Left renal cortex interstitium (tissue), 4 donors: ENCODE measurements at regions not wholly inside any gene's neighbourhood (a gene's known extent, or its start where the extent isn't known, plus 50 kb on each side); places are given as distances from the start of the nearest gene placed in this dataset.

Experiments
- DNase-seq, 4 donors: peaks; one replicate each; pipeline ENCODE4 v3.0.0-alpha.2; 2013; ENCODE audit warnings: low read depth in 4 of 4, low spot score in 2 of 4, missing footprints in 1 of 4

DNA sequence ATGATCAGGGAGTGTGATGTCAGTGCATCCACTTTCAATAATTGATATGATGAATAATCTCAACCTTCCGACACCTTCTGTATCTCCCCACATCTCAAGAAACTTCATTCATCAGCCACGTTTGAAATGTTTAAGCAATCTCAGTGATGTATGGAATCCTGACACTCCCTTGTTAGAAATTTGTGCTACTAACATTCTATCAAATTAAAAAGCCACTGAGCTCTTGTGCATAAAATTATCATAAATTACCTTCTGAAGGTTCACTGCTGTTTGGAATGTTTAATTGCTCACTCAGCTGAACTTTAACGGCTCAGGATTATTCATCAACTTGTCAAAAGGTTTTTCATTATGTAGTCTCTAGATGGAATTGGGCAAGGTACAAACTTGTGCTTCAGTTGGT lies 108.4 kb upstream of the DPH6 start:
- DNase-seq: no peak

DNA sequence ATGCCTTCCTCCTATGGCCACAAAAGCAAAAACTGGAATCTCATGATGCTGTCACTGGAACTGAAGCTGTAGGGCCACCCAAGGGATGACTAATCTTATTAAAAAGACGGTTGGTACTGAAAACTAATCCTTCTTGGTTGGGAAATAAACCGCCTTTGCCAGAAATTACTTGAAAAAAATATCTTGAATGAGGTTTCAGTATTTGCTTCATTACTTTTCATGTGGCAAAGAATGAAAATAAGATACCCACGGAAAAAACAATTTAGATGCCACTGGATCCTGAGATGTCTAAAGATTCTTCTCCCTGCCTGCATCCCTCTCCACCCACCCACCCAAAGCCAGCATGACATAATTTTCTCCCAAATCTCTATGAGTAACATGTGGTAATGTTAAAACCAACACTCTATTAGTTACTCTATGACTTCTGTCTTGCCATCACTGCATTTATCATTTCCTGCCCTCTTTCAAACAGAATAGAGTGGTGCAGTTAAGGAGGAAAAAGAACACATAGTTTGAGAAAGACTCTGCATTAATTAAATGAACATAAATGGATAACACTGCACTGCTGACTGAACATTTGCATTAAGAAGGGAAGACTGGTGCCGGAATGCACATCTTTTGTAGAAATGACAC lies 111.8 kb upstream of the DPH6 start:
- no peak for DNase-seq

DNA sequence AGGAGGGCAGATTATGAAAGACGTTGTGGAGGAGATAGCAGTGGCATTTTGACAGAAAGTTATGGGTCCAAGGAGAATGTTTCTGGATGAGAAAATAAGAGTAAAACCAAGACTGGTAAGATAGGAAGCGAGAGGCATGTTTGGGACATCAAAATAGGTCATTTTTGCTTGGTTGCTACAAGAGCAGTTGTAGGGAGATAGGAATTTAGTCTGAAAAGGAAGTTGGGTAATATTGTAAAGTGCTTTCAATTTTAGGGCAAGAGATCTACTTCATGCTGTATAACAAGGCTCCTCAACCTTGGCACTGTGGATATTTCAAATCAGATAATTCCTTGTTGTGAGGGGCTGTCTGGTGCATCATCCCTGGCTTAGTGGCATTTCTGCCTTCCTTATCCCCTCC lies 118.0 kb upstream of the DPH6 start:
- DNase-seq: no peak

DNA sequence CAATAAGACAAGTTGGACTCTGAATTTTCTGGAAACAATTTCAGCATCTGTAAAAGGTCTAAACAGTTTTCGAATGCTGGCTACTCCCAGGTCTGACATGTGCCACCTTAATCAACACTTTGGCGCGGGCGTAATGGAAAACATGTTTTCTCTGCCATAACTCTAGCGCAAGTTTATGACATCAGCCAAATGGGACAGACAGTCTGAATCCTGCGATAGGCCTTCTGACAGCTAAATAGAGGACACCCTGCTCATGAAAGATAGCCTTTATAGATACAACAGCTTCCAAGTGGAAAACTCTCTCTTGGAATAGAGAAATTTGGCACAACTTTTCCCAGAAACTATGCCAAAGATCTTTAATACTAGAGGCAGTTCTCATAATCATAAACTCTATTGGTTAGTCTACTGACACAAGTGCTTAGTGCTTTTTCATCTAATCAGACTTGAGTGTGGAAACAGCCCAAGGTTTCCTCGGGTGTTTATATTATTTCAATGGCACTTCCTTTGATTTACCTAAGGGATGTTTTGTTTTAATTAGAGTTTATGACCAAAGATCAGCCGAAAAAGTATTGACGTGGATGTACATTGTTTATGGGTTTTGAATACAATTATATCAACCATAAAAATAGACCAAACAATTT lies 120.1 kb upstream of the DPH6 start:
- no peak for DNase-seq

DNA sequence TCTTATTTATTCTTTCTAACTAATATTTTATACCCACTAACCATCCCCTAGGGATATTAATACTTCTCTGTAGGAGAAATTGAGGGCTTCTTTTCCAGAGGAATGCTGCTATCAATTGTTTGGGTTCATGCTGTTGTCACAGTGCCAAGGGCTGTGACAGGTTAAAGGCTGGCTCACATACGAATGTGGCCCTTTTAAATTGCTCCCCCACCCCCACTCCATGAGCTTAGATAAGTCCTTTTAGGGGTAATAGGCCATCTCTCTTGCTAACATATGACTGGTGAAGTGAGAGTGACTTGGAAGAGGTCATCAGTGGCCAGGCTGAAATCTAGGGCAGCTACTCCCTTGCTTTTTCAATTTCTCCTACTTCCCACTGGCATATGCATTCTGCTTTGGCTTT lies 121.9 kb upstream of the DPH6 start:
- no peak for DNase-seq

DNA sequence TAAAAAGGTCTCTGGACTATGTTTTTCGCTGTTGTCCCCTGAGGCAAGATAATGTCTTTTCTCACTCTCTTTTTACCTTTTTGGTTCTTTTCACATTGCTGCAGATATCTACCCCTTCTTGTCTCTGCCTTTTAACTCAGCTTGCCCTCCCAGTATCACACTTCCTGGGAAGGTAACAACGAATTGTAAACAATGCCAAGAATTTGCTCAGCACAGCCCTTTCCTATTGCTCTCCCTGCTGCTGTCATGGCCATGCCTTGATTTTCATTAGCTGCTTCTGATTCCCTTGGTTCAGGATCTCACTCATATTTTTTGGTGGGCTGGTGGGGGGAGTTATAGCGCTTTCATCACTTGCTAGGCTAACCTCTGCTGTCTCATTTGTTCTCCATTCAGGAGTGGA lies 123.1 kb upstream of the DPH6 start:
- DNase-seq: no peak

DNA sequence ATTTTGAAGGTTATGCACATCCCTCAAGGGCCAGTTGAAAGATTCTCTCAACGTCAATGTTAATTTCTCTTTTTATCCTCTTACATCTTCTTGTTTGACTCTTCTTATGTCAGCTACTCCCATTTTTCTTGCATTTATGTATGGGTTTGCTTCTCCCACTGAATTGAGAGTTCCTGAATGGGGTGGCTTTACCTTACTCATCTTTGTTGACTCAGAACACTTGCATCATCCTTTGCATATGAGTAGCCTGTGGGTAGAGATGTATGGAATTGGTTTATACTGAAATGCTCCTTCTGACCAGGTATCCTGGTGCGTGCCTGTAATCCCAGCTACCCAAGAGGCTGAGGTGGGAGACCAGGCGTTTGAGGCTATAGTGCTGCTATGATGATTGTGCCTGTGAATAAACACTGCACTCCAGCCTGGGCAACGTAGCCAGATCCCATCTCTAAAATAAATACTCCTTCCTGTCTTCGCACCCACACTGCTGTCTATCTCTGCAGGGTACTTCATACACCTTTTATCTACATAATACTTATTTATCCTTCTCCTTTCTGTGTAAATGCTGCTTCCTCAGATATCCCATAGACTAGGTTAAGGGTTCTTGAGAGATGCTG lies 123.6 kb upstream of the DPH6 start:
- no peak for DNase-seq

DNA sequence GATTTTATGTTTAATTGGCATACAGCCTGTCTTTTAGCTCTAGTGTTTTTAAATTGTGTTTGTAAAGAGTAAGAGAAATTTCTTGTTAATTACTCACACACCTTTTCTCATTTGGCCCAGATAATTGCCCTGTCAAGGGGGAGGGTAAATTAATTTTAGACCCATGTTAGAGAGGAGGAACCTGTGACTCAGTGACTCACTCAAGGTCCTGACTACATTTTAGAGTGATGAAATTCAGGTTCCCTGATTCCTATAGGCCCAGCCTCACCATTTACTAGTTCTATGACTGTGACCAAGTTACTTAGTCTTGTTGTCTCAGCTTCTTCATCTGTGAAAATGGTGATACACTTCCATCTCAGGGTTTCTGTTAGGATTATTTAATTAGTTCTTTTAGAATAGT lies 125.2 kb upstream of the DPH6 start:
- no peak for DNase-seq

DNA sequence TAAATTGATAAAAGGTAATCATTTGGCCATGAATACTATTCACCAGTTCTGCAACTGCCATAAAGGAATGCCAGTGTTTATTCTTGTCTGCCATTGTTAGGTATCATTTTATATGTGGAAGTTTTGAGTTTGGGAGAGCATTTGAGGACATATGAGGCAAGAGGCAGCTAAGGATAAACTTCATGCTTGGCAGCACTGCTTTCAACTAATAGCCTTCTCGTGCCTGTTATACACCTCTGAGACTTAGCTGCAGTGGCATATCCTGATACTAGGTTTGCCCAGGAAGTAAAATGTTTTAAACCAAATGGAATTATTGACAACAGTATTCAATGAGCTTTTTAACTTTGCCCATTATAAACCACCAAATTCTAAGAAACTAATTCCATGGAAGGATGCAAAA lies 126.0 kb upstream of the DPH6 start:
- DNase-seq: no peak

DNA sequence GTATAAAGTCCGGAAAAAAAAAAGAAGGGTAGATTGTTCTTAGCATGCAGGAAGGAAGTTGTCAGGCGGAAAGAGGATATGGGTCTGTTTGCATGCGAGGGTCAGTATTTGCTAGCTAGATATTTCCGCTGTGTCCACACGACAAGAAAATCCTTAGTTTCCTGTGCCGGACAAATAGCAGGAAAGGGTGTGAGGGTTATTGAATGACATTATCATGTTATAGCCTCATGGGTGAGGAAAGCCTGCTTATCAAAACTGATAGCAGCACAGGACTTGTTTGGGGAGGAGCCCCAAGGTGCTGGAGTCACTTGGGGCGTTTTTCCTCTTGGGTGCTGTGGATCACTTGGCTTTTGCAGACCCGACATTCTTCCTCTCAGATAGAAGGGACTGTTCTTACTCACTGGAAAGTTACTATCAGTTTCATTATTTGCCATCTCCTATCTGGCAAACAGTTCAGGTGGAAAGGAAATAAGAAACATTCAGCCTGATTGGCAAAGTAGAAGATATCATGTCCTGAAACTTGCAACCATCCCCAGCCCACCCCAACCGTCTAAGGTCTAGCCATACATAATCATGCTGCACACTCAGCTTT lies 127.2 kb upstream of the DPH6 start:
- no peak for DNase-seq

DNA sequence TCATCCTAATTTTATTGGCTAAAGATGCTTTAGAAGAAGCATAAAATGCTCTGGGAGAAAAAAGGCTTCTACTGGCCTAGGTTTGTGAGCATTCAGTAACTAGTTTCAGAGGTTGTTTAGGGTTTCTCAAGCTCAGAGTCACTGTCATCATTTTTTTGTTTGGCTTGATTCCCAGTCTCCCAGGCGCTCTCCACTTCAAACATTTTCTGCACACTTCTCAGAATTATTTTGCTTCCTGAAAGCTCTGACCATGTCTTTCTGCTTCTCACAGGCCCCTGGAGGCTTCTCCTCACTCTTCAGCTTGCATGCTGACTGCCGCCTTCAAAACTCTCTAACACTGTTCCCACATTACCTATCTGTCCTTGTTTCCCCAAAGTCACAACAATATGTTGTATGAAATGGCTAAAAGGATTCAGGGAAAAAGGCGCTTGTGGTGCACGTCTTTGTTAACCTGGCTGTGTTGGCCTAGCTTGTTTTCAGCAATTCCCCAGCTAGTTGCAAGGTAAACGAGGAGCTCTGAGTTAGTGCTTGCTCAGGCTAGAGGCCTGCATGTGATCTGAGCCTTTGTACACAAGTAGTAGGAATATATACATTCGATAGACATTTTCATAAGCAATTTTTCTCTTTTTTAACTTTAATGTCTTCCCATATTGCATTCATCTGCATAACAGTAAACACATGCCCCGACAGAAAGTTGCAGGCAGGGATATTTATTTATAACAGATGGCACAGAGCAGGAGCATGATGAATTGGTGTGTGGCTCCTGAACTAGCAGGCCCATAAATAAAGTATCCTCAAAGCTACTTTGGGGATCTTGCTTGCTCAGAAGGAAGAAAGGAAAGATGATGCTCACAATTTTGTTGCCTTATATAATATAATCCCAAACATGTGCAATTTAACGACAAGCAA lies 129.2 kb upstream of the DPH6 start:
- DNase-seq: no peak

DNA sequence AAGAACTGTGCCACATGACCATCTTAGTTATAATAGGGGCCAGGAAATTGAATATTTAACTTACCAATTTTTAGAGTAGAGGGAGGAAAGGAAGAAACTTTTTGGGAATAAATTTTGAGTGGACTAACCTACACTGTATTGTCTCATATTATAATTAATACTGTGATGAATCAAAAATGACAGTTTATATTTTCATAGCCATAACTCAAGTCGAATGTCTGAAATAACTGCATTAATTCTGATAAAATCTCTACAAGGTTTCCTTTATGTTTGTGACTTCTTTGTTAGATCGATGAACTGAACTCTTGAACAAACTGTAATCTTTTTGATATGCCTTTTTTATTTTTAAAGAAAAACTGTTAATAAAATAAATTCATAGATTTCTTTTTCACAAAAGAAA lies 132.8 kb upstream of the DPH6 start:
- no peak for DNase-seq

DNA sequence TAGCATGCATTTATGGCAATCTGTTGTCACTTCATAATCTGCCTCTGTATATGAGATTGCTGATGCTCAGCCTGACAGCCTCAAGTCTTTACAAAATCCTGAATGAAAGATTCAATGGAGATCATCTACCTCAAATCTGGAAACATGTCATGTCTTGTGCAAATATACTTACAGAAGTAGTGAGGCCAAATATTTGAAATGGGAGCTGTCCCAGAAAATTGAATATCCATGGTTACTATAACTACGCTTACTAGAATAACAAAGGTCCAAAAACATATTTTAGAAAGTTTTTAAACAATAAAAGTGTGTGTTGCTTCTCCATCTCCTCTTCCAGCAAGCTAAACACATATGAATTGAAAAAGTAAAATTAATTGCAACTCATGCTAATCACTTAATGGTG lies 133.2 kb upstream of the DPH6 start:
- no peak for DNase-seq

DNA sequence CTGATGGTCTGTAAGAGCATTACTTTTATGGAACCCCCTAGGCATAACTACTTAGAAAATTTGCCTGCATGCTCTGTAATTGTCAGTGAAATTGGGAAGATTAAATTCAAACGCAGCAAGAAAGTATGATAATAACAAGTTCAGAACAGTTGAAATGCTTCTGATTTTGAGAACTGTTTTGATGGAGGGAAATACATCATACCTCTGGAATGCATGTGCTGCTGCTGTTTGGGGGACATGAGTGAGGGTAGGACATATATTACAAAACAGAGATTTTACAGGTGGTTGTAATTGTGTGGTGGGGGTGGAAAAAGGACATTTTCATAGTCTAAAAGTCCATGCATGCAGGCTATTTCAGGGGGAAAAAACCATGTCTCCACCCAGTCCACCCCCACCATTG lies 135.0 kb upstream of the DPH6 start:
- DNase-seq: no peak

DNA sequence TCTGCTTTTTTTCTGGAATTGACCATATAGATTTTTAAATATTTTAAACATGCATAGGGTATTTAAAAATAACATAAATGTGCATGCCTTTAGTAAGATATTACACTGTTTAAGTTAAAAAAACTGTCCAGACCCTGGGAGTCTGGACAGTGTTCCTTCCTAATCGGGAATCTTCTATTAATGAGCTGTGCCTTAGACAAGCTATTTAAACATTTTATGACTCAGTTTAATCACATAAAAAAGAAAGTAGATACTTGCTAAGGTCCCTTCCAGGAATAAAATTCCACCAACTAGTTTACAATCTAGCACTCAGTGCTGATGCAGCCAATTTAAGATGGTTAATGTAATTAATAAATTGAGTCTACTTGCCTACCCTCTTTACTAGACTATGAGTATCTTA lies 140.4 kb upstream of the DPH6 start:
- DNase-seq: no peak

DNA sequence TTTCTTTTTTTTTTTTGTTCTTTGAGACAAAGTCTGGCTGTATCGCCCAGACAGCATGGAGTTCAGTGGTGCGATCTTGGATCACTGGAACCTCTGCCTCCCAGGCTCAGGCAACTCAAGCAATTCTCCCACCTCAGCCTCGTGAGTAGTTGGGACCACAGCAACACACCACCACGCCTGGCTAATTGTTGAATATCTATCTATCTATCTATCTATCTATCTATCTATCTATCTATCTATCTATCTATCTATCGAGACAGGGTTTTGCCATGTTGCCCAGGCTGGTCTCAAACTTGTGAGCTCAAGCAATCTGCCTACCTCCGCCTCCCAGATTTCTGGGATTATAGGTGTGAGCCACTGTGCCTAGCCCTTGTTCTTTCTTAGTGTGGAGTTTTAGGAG lies 143.3 kb upstream of the DPH6 start:
- DNase-seq: no peak

DNA sequence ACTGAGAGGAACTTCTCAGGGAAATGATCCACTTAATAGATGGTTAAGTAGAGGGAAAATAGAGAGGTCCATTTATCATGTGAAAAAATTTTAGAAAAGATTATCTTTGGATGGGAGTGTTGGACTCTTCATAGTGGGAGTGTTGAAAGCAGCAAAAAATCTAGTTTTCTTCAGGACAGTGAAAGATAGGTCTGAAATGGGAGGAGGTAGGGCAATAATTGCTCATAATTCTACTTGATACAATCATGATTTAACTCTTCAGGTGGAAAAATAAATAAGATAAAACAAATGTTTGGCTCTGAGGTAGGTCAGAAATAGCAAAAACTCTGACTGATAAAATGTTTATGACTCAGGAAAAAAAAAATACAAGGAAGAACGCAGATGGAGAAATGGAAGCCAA lies 144.1 kb upstream of the DPH6 start:
- no peak for DNase-seq

DNA sequence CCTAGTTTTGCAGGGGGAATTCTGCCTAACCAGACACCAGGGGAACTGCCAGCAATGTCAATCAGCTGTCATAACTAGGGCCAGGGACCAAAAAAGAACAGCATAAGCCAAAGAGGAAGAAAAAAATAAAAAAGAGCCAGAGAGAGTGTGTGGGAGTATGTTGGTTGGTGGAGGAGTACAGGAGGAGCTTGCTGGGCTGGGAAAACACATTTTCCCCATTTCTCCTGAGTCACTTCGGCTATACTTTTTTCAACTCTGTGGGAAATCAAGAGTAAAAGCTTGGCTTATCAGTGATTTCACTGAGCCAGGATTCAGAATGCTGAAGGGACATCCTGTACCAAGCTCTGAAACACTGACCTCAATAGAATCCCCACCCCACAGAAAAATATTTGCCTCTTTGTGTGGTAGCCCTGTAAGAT lies 144.7 kb upstream of the DPH6 start:
- no peak for DNase-seq

DNA sequence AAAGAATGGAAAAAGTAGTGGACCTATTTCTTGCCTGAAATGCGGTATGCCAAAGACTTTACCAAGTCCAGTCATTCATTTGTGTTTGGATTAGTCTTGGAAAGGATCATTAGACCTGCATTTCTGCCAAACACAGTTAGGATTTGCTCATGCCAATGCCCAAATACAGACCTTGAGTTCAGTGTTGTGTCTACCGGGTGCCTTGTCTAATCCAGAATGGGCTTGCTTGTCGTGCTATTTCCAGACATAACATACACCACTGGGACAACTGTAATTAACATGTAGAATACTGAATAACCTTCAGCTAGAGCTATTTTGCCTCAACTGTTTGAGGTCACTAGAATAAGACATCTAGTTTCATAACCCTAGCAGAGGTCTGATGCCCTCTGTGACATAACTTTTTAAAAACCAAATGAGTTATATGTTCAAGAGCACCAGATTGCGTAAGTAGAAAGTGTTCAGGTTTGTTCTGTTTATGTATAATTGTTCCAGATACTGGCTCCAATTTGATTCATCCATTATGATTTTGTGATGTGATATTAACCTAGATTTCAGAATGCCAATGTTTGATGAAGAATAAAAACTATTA lies 145.3 kb upstream of the DPH6 start:
- DNase-seq: no peak
